HG02588 (cell line): ENCODE measurements at regions not wholly inside any gene's neighbourhood (a gene's known extent, or its start where the extent isn't known, plus 50 kb on each side); places are given as distances from the start of the nearest gene placed in this dataset.
"Not testable (repeated sequence)": the region's sequence is repeated elsewhere in the genome, so short reads cannot be mapped to it uniquely, and the experiment has no call there.

Experiments
- ATAC-seq: cut with Tn5 transposase; IDR thresholded peaks from one replicate; pipeline ENCODE4 v1.9.1; 2021; ENCODE audit warnings: mild to moderate bottlenecking, moderate library complexity; ENCODE audit not compliant: unreplicated experiment

DNA sequence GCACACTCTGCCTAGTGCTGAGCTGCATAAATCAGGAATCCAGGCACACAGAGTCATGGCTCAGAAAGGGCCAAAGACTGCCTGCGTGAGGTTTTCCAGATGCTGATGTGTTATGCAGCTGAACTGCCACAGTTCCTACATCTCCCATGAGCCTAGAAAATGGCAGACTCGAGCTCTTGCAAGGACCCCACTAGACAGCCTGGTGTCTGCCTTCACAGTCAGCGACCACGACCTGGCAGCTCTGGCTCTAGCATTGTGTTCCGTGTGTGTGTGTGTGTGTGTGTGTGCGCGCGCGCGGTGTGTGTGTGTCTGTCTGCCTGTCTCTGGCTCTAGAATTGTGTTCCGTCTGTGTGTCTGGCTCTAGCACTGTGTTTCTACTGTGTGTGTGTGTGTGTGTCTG is 203.6 kb upstream of the AGTR2 start:
- ATAC-seq: no peak

DNA sequence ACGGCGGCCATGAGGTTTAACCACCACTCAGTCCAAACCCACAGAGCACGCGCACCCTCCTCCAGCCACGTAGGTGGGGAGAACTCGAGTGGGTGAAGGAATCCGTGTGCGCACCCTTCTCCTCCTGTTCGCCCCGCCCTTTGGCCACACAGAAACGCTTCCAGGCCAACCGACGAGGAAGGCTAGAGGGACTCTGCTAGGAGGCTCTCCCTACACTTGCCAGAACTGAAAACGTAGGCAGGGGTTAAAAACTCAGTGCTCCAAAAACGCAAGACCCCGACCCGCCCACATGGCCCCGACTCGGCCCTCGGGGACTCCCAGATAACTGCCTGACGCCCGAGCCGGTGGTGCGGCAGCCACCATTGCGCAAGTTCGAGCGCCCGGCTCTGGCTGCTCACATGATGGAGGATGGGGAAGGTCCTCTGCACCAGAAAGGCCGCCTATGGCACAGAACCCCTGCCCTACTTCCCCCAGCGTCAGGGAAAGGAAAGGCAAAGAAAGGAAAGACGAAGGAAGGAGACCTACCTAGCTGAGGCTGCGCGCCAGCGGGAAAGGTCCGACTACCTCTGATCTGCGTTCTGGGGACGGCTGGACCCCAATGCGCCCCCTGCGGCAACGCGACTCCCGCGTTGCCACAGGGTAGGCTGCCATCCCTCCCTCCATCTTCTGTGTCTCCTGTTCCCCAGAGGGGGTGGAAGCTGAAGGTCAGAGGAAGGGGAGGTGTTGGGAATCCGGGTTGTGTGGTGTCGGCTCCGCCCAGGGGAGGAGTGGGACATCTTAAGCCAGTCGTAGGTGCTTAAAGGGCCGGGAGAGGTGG is 201.9 kb upstream of the AGTR2 start:
- ATAC-seq: peak; percentile 69

DNA sequence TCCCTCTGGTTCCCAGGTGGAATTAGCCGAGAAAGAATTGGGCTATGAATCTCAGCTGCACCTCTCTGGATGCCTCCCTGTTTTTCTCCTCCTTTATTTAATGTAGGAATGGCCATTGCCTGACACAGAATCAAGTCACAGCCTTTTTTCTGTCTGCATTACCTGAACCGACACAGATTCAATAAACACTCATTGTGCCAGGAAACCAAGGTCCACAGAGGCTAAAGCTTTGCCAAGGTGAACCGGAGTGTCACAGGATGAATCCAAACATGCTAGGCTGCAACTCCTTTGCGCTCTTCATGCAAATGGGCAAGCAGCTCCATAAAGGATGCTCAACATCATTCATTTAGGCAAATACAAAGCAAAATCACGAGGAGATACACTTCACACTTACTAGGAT is 199.8 kb upstream of the AGTR2 start:
- ATAC-seq: no peak

DNA sequence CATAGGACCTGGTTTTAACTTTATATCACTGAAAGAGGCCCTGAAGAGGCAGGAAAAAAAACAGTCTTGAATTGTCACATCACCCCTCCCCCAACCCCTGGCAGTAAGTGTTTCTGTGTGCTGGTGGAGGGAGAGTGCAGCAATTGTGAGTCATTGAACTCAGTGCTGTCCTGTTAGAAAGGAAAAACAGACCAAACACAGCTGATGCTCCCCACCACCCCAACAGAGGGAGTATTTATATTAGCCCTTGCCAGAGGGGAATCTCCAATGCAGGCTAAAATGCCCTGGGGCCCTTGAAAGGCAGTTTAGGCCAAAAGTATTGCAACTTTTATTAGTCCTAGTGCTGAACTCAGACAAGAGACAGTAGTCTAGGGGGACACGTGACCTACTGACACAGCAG is 197.8 kb upstream of the AGTR2 start:
- ATAC-seq: no peak

DNA sequence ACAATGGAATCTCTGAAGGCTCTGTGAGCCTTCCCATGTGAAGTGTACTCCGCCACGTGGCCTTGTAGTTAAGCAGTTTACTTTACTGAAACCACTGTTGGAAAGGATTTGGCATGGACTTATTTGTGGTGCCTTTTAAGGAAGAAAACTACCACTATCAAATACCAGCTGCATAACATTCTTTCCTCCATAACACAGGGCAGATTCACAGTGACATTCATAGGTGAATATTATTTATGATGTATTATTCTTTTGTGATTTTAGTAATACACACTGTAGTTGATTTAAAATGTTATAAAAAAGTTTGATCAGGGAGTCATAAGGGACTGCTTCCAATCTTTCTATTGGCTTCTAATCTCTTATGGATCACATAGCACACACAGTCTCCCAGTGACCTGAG is 192.5 kb upstream of the AGTR2 start:
- no peak for ATAC-seq

DNA sequence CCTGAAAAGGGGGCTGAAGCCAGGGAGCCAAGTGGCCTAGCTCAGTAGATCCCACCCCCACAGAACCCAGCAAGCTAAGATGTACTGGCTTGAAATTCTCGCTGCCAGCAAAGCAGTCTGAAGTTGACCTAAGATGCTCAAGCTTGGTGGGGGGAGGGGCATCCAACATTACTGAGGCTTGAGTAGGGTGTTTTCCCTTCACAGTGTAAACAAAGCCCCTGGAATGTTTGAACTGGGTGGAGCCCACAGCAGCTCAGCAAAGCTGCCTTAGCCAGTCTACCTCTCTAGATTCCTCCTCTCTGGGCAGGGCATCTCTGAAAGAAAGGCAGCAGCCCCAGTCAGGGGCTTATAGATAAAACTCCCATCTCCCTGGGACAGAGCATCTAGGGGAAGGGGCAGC is 187.4 kb upstream of the AGTR2 start:
- ATAC-seq: not testable (repeated sequence)

DNA sequence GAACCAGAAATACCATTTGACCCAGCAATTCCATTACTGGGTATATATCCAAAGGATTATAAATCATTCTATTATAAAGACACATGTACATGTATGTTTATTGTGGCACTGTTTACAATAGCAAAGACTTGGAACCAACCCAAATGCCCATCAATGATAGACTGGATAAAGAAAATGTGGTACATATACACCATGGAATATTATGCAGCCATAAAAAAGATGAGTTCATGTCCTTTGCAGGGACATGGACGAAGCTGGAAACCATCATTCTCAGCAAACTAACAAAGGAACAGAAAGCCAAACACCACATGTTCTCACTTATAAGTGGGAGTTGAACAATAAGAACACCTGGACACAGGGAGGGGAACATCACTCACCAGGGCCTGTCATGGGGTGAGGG is 183.1 kb upstream of the AGTR2 start:
- not testable (repeated sequence) for ATAC-seq

DNA sequence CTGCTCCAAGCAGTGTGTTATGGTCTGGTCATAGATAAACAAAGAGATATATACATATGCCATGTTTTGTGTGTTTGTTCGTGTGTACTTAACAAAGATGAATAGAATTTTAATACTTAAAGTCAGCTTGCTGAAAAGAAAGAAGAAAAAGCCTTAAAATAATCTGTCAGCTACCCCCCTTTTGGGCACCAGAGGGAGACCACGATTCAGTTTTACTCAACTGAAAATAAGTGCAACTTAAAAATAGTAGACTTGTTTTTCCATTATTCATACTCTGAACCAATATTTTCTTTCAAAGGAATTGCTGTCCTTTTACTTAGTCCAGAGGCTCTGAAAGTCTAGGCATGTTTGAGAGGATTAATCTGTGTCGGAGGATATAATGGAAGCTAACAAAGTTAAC is 181.7 kb upstream of the AGTR2 start:
- ATAC-seq: no peak

DNA sequence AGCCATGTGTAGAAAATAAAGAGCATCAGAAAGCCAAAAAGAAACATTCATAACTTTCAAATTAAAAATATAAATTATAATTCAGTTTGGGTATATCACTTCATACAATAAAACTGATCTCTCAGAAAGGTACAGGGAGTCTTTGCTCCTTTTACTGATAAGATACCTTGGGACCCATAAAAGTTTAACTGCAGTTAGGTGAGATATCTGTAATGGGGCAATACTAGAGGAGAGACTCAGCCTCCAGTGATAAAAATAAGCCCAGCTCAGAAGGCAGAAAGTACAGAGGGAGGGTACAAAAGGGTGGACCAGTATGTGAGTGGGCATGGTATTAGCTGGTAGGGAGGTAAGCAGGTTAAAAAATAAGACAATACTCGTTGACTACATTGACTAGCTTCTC is 180.9 kb upstream of the AGTR2 start:
- no peak for ATAC-seq

DNA sequence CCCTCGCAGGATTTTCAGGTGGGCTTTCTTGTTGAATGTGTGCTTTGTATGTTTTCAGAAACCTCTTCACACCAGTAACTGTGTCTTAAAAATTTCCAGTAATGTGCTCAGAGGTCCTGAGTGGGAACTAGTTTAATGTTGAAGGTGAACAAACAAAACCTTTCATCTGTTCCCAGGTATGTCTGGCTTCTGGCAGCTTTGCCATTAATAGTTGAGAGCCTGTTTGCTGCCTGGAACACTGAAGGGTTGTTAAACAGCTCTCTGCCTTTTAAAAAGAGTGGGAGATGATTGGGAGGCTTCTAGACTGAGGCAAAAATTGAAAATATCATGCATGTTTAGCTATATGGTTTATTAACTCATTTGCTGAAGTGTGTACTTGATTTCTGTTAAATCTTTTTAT is 161.2 kb upstream of the AGTR2 start:
- no peak for ATAC-seq

DNA sequence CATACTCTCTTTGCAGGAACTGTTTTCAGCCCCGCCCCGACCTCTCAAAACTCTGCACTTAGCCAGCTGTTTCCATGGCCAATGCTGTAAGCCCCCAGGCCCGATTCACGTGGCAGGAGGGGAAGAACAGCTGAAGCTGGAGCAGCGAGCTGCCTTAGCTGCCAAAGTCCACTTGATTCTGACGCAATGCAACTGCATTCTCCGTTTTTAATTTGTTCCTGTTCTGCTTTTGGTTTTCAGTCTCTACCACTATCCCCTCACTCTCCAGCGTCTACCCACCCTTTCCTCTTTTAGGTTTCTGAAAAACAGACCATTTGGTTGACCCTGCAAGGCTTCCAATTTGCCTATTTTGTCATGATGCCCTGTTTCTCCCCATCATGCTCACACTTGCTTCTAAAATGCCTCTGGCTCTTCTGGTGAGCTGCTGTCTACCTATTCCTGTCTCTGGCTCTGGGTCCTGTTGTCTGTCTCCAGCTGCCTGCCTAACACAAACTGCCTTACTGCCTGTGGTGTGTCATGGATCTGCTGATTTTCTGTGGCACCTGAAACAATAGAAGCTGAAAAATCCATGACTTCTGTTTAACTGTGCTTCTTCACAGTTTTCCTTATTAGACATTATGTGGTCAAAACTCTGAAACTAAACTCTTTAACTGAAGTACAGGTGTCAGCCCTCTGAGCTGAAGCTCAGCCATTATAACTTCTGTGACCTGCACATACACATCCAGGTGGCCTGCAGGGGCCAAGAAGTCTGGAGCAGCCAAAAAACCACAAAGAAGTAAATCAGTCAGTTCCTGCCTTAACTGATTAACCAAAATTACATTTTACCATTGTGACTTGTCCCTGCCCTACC is 160.5 kb upstream of the AGTR2 start:
- ATAC-seq: peak; percentile 81

DNA sequence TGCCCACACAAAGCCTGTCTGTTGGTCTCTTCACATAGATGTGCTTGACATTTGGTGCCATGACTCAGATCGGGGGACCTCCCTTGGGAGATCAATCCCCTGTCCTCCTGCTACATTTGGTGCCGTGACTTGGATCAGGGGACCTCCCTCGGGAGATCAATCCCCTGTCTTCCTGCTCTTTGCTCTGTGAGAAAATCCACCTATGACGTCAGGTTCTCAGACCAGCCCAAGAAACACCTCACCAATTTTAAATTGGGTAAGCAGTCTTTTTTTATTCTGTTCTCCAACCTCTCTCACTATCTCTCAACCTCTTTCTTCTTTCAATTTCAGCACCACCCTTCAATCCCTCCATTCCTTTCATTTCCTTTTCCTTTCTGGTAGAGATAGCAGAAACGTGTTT is 159.6 kb upstream of the AGTR2 start:
- no peak for ATAC-seq

DNA sequence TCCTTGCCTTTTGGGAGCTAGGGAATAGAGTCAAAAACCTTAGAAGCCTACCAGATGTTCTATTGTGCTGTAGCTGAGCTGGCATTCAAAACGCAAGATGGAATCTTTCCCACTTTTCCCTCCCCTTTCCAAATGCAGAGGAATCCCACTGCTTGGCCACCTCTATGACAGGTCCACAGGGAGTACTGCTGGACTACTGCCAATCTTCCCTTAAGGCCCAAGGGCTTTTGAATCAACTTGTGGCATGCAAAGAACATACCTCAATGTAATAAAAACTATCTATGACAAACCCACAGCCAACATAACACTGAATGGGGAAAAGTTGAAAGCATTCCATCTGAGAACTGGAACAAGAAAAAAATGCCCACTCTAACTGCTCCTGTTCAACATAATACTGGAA is 139.2 kb upstream of the AGTR2 start:
- no peak for ATAC-seq
